Stimulated activated CD4-positive, alpha-beta T cell treated with anti-CD3 and anti-CD28 coated beads, TNF-alpha, amount 100 ng/mL, for 4 hours (primary cell): ENCODE measurements at regions not wholly inside any gene's neighbourhood (a gene's known extent, or its start where the extent isn't known, plus 50 kb on each side); places are given as distances from the start of the nearest gene placed in this dataset.
"Not testable (repeated sequence)": the region's sequence is repeated elsewhere in the genome, so short reads cannot be mapped to it uniquely, and the experiment has no call there.

Source experiments
- DNase-seq, 3 experiments: peaks; one replicate each; pipeline ENCODE4 v3.0.0-alpha.2; 2020; ENCODE audit warnings: low read depth in 3 of 3

DNA sequence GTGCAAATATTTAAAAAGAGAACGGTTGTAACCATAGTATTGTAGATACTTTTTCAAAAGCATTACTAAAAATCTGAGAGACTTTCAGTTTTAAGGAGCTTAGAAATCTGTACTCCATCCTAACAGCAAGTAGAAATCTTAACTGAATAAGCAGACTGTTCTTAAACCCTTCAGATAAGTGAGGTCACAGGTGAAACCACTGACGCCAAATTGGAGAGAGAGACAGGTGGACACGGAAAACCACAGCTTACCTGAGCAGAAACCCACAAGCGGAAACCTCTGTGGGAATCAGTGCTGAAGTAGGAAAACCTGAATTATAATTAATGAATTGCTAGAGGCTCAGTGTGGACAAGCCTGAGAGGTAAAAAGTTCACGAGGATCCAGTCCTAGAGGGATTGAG is 959.4 kb upstream of the CELF4 start:
- no peak for DNase-seq

DNA sequence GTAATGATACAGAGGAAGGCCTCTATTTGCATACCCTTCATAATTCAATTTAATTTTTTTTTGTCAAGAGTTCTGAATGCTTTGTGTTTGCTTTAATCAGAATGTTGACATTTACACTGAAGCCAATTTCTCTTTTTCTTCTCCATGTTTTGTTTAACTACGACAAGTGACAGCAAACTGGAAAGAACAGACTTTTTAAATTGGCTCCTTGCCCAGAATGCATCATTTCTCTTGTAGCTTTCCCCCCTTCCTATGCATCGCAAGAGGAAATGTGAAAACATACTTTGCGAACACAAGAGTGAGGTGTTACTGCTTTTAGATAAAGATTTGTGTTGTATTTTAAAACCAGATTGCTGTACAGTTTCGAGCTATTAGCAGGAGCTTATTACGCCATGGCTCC is 955.2 kb upstream of the CELF4 start:
- DNase-seq = no peak

DNA sequence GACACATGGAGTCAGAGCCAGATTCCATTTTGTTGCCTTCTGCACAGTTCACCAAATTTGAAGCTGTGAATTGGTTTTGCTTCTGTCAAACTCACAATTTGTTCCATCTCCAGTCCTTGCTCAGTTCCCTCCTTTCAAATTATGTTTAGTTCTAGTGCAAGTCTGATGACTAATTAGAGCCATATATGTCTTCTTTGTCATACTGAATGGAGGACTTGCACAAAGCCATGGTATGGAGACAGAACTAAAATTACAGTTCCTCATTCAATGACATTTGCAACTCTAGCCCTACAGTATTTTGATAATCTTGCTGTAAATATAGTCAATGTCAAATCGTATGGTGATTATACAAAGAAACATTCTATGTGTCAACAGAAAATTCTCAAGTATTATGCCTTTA is 936.9 kb upstream of the CELF4 start:
- DNase-seq = no peak

DNA sequence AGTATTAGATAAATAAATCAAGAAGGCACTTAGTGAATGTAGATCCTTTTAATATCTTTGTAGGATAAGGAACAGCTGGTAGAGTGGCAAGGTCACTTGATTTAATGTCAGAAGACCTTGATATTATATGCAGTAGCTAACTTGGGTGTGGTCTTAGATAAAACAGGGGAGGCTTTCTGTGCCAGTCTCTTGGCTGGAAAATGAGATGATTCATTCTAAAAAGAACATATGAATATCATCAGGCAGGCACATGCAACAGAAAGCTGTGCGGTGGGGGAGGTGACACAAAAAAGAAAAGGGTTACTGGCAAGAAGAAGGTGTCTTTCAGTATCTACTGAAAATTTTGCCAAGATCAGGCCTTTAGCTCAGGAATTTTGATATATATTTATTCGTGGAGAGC is 931.7 kb upstream of the CELF4 start:
- no peak for DNase-seq

DNA sequence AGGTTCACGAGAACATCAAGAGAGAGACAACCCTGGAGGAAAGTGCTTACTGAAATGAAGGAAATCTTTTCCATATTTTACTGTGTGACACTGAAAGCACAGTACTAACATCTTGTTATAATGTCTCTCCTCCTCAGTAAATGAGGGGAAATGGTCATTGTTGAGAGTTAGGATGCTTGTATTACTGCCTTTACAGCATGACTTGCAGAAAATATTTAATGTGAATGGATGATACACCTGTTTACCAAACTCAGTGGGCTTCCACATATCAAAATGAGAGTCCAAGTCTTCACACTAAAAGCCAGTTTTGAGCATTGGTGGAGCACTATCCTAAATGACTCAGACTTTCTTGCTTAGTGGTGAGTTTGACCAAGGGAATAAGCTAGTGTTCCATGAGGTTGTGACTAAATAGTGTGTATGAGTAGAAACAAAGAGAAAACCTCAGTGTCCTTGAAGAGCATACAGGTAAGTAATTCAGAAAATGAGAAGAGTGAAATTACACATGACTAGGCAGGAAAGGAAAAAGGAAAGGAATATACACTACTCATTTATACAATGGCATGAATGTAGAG is 930.7 kb upstream of the CELF4 start:
- DNase-seq = no peak

DNA sequence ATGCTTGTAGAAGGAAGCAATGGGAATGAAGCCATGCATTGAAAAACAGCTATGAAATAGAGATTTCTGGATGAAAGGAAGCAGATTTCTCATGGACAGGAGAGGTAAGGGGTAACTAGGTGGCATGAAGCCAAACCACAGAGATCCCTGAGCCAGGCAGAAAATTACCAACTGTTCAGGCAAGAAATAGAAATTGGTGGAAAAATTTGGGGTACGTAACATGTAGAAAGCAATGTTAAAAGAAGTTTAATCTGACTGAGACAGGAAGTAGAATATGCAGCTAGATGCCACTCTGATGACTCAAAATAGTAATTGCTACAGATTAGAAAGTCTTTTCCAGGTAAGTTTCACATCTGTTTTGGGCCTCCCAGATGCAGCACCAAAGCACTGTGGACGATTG is 928.5 kb upstream of the CELF4 start:
- no peak for DNase-seq

DNA sequence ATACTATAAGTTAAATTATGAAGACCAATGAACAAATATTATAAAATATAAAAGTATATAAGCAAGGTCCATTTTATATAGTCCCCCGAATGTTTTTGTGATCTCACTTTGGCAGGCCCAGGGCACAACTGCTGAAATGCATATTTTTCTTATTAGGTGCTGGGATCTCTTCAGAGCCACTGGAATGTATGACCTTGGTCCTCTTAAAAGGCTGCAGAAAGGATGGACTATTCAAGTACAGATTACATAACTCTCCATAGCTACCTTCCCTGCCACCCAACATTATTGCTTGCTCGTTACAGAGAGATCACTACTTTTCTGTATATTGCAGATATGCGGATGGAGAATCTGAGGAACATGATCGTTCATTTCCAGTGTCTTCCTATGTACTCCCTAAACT is 925.6 kb upstream of the CELF4 start:
- DNase-seq = no peak

DNA sequence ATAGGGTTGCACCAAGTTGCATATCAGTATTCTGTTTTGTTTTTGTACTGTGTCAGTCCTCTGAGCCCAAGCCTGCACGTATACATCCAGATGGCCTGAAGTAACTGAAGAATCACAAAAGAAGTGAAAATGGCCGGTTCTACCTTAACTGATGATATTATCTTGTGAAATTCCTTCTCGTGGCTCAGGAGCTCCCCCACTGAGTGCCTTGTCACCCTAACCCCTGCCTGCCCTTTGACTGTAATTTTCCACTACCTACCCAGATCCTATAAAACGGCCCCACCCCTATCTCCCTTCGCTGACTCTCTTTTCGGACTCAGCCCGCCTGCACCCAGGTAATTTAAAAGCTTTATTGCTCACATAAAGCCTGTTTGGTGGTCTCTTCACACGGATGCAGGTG is 924.1 kb upstream of the CELF4 start:
- DNase-seq = not testable (repeated sequence)

DNA sequence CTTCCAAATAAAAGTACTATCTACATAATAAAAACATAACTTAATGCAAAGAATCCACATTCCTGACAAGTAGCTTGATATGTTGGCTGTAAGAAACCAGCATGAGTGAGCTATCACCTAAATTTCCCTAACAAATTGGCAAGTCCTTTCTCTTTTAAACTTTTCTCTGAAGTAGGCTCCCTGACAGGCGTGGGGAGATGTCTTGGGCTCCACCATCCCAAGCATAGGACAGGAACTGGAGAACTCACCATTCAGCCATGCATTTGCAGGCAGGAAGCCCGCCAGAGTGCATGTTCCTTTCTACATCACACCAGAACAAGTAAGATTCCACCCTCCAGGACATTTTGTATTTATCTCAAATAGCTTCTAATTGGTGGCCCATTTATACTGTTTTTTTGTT is 921.9 kb upstream of the CELF4 start:
- no peak for DNase-seq

DNA sequence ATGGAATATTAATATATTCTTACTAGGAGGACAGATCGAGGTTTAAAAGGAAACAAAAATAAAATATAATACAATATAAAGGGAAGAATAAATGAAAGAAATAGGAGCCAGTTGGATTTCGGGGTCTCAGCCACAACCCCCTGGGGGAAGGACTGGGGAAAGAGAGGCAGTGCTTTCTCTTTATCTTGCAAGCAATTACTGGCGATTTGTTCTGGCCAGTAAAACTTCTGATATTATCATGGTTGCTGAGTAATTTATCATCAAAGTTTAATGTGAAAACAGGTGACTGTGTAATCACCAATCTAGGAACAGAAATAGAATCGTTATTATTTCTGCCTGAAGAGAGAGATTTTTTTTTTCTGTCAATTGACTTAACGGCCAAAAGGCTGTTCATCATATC is 917.7 kb upstream of the CELF4 start:
- DNase-seq = no peak

DNA sequence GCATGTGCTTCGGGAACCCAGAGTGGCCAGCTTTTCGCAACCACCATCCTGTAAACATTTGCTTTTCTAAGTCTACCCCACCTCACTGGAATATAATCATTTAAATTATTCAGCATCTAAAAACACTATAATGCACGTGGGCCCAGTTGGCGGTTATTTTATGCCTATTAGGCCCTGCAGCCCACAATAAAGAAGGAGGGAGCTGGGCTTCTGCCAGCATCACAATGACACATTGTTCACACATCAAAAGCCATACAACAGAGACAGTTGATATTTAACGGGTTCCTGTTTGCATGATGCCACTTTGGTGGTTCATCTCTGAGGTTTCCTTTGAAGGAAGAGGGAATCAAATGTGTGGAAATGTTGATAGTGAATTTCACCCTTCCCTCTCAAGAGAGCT is 916.0 kb upstream of the CELF4 start:
- DNase-seq = no peak

DNA sequence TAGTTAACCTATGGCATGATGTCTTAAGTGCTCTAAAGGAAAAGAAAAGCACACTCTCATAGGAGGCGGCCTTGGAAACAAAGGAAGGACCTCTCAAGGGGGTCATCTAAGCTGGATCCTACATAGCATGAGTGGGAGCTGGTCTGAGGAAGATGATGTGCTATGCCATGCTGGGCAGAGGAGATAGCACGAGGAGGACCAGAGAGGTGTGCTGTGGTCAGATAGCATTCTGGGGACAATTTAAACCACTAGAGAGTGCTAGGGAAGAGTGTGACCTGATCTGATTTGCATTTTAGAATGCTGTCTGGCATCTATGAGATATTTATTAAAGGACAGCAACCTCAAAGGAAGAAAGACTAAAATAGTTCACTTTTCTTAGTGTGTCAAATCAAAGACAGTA is 910.1 kb upstream of the CELF4 start:
- no peak for DNase-seq

DNA sequence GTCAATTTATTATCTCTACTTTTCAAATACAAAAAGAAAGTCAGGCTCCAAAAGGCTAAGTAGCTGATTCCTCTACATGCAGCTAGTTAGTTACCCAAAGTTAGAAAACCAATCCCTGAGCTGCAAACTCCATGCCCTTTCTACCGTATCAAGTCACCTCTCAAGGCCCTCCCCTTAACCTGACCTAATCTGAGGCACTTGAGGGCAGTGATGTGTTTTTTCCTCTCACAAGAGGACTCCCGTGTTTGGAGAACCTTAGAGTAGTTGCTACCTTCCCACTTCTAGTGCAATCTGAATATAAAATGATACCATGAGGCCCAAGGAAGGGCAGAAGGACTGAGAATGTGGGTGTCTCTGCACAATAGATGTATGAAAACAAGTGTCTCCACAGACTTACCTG is 907.9 kb upstream of the CELF4 start:
- no peak for DNase-seq

DNA sequence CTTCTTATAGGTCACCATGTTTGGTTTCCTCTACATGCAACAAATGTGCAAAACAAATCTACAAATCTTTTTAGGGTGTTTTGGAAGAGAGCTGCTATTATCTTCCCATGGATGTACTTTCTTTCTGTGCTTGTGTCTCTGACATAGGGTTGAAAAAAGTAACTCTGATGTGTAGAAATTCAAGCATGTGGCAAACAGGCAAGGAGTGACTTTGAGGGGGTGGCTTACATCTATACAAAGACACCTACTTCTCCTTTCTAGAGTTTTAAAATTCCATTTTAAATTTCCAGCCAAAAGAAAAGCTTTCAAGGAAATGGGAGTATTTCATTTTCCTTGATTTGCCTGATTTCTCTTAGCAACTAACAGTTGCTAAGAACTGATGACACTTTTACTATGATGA is 904.8 kb upstream of the CELF4 start:
- DNase-seq = no peak

DNA sequence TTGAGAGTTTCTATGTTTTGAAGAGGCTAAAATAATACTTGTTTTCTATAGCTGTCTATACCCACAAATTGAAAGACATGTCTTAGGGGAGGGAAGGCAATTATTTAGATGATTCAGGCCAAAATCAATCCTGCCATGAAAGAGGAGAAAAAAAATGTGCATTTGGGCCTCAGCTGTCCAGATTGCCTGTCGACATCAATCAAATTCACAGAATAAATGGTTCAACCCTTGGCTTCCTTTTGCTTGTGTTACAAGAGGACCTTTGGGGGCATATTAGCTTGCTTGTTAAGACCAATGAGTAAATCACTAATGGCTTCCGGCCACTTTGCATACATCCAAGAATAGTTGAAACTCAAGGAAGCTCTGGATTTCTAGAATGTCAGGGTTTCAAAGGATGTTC is 900.8 kb upstream of the CELF4 start:
- no peak for DNase-seq

DNA sequence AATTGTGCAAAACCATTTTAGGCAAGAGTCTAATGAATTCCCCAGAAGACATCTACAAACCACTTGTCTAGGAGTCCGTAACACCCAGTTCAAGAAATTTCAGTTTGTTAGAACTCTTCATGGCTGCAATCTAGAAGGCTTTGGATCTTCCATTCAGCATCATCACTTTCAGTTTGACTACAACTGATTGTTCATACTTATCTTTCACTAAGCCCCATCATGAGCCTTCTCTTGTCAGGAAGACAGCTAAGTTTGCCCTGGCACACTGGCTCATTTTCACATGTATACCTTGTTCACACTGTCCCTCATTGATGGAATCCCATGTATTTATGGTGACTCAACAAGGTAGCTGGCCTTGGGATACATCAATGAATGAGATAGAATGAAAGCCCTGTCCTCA is 898.4 kb upstream of the CELF4 start:
- DNase-seq = no peak

DNA sequence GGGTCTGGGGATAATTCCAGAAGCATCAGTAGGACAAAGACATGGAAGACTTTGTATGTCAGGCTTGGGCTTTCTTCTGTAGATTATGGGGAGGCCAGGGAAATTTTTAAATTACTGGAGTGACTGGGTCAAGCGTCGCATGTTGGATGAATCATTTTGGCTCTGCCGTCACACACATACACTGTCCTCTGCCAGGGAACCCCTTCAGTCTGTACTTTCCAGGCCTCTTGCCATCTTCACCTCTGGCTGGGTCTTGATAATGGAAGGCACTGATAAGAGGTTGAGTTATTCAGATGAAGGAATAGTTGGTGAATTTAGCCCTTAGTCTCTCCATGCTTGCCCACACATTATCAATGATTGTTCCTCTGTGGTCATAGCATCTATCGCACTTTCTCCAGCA is 895.1 kb upstream of the CELF4 start:
- no peak for DNase-seq

DNA sequence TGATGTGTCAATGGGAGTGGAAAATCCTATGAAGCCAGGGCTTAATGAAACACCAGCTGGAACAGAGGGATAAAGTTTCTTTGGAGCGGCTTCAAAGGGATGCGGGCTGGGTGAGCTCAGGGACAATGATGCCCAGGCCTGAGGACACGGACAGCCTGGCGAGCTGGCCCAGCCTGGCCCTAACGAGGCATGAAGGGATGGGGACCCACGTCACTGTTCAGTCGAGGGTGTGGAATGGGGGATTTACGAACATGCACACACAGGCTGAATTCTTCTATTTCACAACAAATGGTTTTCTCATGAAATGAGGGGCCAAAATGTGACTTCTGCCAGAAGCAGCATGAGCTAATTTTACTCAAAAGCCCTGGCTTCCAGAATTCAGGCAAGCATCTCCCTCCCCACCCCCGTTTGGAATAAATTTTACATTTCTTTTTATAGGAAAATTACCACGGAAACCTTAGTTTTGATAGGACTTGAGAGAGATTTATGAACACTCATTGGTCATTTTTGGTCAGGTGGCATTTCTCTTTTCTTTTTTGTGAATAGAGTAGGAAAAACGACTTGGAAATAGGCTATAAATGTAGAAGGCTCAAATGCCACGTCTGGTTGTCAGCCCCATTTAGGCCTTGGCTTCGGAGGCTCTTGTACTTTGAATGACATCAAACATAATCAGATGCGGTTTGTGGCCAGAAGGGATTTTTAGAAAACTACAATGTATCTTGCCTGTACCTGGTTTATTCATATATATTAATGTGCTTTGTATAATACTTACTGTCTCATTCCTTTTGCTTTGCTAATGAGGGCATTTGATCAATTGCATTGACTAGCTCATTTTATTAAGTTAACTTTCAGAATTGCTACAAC is 893.8 kb upstream of the CELF4 start:
- DNase-seq = no peak

DNA sequence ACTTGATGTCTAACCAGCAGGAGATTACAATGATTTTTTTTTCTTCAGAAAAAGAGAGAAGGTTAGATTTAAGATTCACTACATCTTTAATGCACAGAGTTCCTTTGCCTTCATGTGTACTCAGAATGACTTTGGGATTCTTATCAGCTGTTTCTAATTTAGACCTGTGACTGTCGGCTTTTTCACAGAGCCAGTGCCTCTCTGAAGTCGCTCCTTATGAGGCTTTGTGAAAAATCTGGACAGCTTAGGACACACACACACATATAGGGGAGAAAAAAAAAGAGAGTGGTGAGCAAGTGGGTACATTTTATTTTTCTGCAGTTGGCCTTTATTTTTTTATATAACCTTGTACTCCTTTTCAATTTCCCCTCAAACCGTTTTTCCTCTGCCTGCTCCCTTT is 893.1 kb upstream of the CELF4 start:
- no peak for DNase-seq

DNA sequence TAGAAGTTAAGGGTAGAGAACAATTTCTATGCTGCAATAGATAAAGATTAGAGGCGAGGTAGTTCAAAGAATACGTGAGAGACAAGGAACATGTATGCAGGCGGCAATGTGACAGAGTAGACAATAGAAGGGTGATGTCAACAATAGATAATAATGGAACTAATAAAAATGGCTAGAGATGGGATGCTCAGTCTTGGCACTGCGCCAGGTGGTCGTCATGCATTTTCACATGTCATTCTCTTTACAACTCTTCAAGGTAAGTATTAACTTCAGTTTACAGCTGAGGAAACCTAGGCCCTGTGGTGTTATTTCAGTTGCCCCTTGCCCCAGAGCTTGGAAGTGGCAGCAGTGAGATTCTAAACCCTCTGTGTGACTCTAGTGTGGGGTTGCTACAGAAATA is 890.7 kb upstream of the CELF4 start:
- DNase-seq = no peak

DNA sequence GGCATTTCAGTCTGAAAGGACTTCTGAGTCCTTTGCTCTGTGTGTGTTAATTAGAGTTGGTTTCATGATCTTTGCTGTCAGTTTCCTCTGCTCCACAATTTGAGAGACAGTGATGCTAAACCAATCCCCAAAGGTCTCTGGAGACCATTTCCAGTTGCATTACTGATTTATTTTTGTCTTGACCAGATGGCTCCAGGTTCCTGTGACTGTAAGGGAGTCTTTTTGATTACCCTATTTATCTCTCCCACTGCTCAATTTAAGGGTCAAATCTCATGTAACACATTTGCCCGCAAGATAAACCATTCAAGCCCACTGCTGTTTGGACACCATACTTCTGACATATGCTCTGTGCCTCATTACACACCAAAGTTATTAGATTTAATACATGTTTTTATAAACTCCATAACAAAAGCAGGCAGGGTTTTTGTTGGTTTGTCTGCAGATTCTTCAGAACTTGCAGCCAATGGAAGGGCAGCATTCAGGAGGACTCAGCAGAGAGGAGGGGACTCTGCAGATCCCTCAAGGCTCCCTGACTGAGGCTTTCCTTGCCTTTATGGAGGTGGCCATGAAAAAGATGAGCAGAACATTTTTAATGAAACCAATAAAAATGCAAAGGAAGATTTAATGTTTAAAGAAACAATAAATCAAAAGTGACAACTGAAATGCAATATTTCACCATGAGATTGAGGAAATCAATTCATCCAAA is 889.3 kb upstream of the CELF4 start:
- no peak for DNase-seq

DNA sequence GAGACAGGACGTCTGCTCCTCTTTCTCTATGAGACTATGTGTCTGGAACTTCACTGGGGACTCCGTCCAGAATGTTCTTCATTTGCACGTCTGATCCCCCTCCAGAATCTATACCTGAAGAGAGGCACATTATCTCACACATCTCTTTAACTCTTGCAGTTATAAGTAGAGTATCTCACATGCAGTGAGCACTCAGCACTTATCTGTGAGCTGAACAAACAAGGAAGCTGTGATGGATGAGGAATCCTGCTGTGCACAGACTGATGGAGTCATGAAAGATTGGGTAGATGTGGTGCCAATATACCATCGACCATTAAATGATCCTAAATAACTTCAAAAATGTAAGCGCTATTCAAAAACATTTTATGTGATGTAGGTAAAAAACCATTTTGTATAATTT is 888.3 kb upstream of the CELF4 start:
- no peak for DNase-seq

DNA sequence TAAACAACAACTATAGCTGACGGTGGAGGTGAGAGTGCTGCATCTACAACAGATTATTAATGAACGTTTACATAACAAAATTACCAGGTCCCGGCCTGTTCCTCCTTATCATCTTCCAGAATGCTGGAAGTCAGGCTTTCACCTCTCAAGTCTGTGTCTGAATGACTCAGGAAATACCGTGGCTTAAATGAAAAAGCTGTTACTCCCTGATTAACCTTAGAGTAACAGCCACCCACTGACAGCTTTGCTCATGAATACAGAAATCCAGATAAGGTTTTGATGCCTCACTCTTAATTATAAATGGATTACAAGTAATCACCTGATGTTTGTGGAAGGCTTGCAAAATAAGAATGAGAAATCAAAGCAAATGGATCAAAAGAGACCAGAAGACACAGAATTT is 885.3 kb upstream of the CELF4 start:
- no peak for DNase-seq
